Adrenal gland (tissue), 9 donors: ENCODE measurements at regions not wholly inside any gene's neighbourhood (a gene's known extent, or its start where the extent isn't known, plus 50 kb on each side); places are given as distances from the start of the nearest gene placed in this dataset.
"Not testable (repeated sequence)": the region's sequence is repeated elsewhere in the genome, so short reads cannot be mapped to it uniquely, and the experiment has no call there.

ENCODE experiments used
- DNase-seq, 7 donors: peaks; one replicate each; pipeline ENCODE4 v3.0.0-alpha.2; 2019 to 2020
- H3K27ac ChIP-seq, 5 donors: fragments of 200-600 bp; sonication (generic) in 4 of 5; 1 replicate in 3 of 5; 2 replicates in 2 of 5; pipeline versions ENCODE4 v1.5.1 to v1.8.0; 2016 to 2020; ENCODE audit warnings: mild to moderate bottlenecking in 1 of 5
- H3K27me3 ChIP-seq: fragments of 200-600 bp; 2 replicates; pipeline ENCODE4 v1.8.0; 2021
- H3K36me3 ChIP-seq, 2 donors: fragments of 200-600 bp; replicated peaks in 1 of 2; 1 replicate in 1 of 2; 2 replicates in 1 of 2; pipeline versions ENCODE4 v1.5.1 to v1.8.0; 2018 to 2022
- H3K4me1 ChIP-seq, 2 donors: fragments of 200-600 bp; replicated peaks in 1 of 2; 1 replicate in 1 of 2; 2 replicates in 1 of 2; pipeline versions ENCODE4 v1.5.1 to v1.8.0; 2018 to 2021
- H3K4me3 ChIP-seq, 4 donors: fragments of 200-600 bp; sonication (generic) in 3 of 4; one replicate each; pipeline ENCODE4 v1.5.1; 2016 to 2018
- H3K9me3 ChIP-seq, 3 donors: fragments of 200-600 bp; sonication (generic) in 1 of 3; replicated peaks in 1 of 3; 1 replicate in 2 of 3; 2 replicates in 1 of 3; pipeline versions ENCODE4 v1.5.1 to v1.8.0; 2016 to 2021
- CTCF ChIP-seq, 6 experiments: fragments of 450-650 bp in 4 of 6; fragments of 200-600 bp in 2 of 6; sonication (generic) in 1 of 6; IDR thresholded peaks; 1 replicate in 5 of 6; 2 replicates in 1 of 6; pipeline versions ENCODE4 v1.5.1 to v1.8.0; 2016 to 2021; ENCODE audit warnings: antibody characterized with exemption in 6 of 6, mild to moderate bottlenecking in 2 of 6, moderate library complexity in 1 of 6
- POLR2A ChIP-seq, 2 donors: fragments of 450-650 bp; IDR thresholded peaks; one replicate each; pipeline ENCODE4 v1.6.1; 2017; ENCODE audit warnings: antibody characterized with exemption in 2 of 2, mild to moderate bottlenecking in 2 of 2, moderate library complexity in 1 of 2
- WGBS, 4 donors: extraction: QIAGEN DNeasy Blood & Tissue Kit in 2 of 4; methylation state at CpG; one replicate each; pipeline versions ENCODE4 v1.1.5 to v1.1.7; 2013 to 2017; 5-methylcytosine and 5-hydroxymethylcytosine counted together
- intact Hi-C, 2 donors: fragments of 100-400 bp; cut with DNase I; formaldehyde crosslinking; loops; one replicate each; pipeline versions ENCODE4 v1.14.1 to v1.15.0; 2022 to 2023
- donor health status: healthy with polysubstance abuse.
- donor health status: Bipolar disorder and iron deficiency.
- donor health status: DM: yes; HTN: yes; CAD: no.
- donor health status: DM: no; HTN: no; CAD: no.
- donor health status: DM: no; HTN: no; CAD: no.

DNA sequence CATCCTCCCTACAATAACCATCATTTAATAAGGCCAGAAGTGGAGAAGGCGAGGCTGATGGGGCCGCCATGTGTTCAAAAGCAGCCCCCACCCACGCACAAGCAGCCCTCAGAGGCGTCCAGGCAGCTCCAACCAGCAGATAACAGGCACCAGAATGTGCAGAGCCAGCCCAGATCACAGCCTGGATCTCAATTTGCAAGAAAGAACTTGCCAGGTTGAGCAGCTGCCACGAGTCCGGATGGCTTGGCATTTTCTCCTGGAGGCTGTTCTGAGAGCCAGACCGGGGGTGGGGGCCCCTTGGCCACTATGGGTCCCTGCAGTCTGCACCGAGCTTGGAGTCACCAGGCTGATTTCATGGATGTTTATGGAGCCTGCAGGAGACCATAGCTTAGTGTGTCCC, 338.1 kb downstream of the PREX1 start:
- 49 to 68% (median 60%) methylated on average over 4 to 8 of the region's 8 CpGs for WGBS, 4 donors
- H3K27me3 ChIP-seq: no peaks in the 10 kb centered on the region
- H3K9me3 ChIP-seq: no peaks in the 10 kb centered on the region
- peak in 1 of 7 donors; percentile 55 for DNase-seq
- TF ChIP-seq POLR2A (IDR thresholded peaks at IDR 0.05) (no peak), CTCF (IDR thresholded peaks at IDR 0.05) (no peak)
- no peaks in the 10 kb centered on the region for H3K4me1 ChIP-seq
- H3K27ac ChIP-seq: no peak overlapping the region
- intact Hi-C loops: no loop called here
- H3K4me3 ChIP-seq: no peak overlapping the region
- no peaks in the 10 kb centered on the region for H3K36me3 ChIP-seq

DNA sequence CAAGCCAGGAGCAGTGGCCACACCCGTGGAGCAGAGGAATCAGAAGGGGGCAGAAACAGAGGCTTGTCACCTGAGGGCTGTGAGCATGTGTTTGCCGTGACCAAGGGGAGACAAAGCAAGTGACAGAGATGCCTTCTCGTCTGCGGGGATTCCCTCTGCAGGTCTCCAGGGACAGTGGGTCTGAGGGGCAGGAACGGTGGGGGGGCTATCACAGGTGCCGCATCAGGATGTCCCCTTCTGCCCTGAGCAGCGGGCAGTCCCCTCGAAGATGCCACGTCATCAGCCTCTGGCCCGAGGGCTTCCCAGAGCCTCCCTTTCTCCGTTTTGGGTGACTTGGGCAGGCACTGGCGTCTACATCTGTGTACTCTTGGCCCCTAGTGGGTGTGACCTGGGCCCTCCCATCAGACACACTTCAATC, 338.7 kb downstream of the PREX1 start:
- H3K4me1 ChIP-seq: no peaks in the 10 kb centered on the region
- H3K9me3 ChIP-seq: no peaks in the 10 kb centered on the region
- 52 to 88% (median 82%) methylated on average over 5 to 12 of the region's 12 CpGs for WGBS, 4 donors
- intact Hi-C loops: no loop called here
- no peaks in the 10 kb centered on the region for H3K27me3 ChIP-seq
- no peak overlapping the region for H3K27ac ChIP-seq
- DNase-seq: no peak
- no peaks in the 10 kb centered on the region for H3K36me3 ChIP-seq
- H3K4me3 ChIP-seq: no peak overlapping the region
- TF ChIP-seq CTCF (IDR thresholded peaks at IDR 0.05) (no peak), POLR2A (IDR thresholded peaks at IDR 0.05) (no peak)

DNA sequence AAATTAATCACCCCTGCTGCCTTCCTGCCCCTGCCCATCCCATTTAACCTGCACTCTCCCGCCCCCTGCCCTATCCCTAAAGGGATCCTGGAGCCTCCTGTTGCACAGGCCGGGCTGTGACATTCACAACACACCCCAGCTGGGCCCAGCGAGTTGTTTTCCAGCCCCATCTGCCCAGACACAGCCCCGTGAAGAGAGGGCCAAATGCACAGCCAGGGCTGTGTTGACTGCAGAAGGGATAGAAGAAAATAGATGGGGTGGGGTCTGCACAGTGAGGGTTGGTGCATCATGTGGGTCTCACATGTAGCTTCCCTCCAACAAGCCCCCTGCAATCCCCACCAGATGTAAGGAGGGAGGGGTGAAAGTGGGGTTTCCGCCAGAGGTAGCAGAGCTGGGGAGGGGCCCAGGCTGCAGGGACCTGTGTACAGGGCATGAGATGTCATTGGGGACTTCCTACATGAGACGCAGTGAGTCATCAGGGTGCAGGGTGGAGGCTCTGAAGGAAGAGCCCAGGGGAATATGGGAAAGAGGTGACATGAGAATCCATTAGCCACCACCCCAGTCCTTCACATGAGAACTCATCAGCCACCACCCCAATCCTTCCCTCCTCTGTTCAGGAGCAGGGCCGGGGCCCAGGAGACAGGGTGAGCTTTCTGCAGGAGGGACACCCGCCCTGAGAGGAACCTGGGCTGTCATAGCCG, 339.3 kb downstream of the PREX1 start:
- H3K4me1 ChIP-seq, H3K36me3 ChIP-seq, intact Hi-C loops, DNase-seq, H3K4me3 ChIP-seq, H3K9me3 ChIP-seq, H3K27ac ChIP-seq, H3K27me3 ChIP-seq: not testable (repeated sequence)
- WGBS, 4 donors: 71 to 77% (median 74%) methylated on average over 6 to 9 of the region's 9 CpGs

DNA sequence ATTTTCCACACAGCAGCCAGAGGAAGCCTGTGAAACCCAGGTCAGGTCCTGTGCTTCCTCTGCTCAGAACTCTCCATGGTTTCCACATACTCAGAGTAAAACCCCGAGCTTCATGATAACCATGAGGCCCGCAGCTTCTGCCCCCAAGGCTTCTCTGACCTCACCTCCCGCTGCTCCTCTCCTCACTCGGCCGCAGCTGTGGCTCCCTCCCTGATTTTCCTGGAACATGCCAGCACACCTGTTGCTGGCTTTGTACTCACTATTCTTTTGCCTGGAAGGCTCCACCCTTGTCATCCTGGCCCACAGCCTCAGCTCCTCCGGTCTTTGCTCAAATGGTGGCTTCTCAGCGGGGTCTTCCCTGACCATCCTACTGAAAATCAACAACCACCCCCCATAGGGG, 341.7 kb downstream of the PREX1 start:
- no peak overlapping the region for H3K27ac ChIP-seq

GRCh38 chr20:48485153-48485552, 342.6 kb downstream of the PREX1 start:
- H3K27ac ChIP-seq, intact Hi-C loops: not testable (repeated sequence)
- 78 to 85% (median 81%) methylated on average over 7 of the region's 7 CpGs for WGBS, 4 donors

More for the DNA sequence above, 341.7 kb downstream of the PREX1 start:
- intact Hi-C loops: no loop called here
- H3K27me3 ChIP-seq: no peaks in the 10 kb centered on the region
- no peak for DNase-seq
- H3K4me1 ChIP-seq: no peaks in the 10 kb centered on the region
- 71 to 83% (median 80%) methylated on average over 7 of the region's 7 CpGs for WGBS, 4 donors
- no peak overlapping the region for H3K4me3 ChIP-seq
- H3K36me3 ChIP-seq: no peaks in the 10 kb centered on the region
- H3K9me3 ChIP-seq: no peaks in the 10 kb centered on the region
- TF ChIP-seq CTCF (IDR thresholded peaks at IDR 0.05) (no peak), POLR2A (IDR thresholded peaks at IDR 0.05) (no peak)

More at GRCh38 chr20:48485153-48485552, 342.6 kb downstream of the PREX1 start:
- not testable (repeated sequence) for H3K36me3 ChIP-seq, H3K27me3 ChIP-seq, H3K4me3 ChIP-seq, H3K9me3 ChIP-seq, H3K4me1 ChIP-seq, DNase-seq
